ENCODE measurements at regions not wholly inside any gene's neighbourhood (a gene's known extent, or its start where the extent isn't known, plus 50 kb on each side); places are given as distances from the start of the nearest gene placed in this dataset.
"Not testable (repeated sequence)": the region's sequence is repeated elsewhere in the genome, so short reads cannot be mapped to it uniquely, and the experiment has no call there.

- no peak for DNase-seq (ENCODE audit: low read depth in 4 of 4, low spot score in 3 of 4)
Observed at GRCh38 chr5:159800131-159800840, 116.0 kb upstream of the ADRA1B start.

DNA sequence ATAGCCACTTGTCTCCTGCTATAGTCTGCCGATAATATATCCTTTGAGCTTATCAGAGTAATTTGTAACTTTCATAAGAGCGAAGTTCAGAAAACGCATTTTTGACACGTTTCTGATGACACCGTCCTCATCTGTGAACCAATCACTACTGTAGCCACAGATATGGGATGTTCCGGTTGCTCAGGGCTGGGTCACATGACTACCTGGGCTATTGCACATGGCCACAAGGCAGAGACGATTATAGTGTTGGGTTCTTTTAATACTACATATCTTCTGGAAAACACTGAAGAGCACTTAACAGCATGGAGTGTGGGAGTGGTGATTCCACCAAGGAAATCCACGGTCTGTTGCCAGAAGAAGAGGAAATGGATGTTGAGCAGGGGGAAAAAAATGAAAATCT, 115.0 kb upstream of the ADRA1B start:
- no peak for DNase-seq (ENCODE audit: low read depth in 4 of 4, low spot score in 3 of 4)

DNA sequence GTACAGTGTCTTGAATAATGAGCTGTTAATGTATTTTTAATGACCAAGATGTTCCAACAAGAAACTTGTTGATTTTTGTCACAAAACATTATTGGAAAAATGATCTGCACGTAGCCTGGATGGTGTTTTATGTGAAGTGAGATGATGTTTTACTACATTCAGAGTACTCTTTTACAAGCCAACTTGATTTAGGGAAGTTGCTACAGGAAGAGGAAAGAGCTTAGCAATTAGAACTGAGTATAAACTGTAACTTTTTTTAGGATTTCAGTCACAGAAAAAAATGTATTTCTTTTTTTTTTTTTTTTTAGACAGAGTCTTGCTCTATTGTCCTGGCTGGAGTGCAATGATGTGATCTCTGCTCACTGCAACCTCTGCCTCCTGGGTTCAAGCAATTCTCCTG, 113.6 kb upstream of the ADRA1B start:
- no peak for DNase-seq (ENCODE audit: low read depth in 4 of 4, low spot score in 3 of 4)

- no peak for DNase-seq (ENCODE audit: low read depth in 4 of 4, low spot score in 3 of 4)
Observed at GRCh38 chr5:159804121-159804520, 112.2 kb upstream of the ADRA1B start.

- no peak for DNase-seq (ENCODE audit: low read depth in 4 of 4, low spot score in 3 of 4)
Observed at GRCh38 chr5:159805021-159805420, 111.3 kb upstream of the ADRA1B start.

DNA sequence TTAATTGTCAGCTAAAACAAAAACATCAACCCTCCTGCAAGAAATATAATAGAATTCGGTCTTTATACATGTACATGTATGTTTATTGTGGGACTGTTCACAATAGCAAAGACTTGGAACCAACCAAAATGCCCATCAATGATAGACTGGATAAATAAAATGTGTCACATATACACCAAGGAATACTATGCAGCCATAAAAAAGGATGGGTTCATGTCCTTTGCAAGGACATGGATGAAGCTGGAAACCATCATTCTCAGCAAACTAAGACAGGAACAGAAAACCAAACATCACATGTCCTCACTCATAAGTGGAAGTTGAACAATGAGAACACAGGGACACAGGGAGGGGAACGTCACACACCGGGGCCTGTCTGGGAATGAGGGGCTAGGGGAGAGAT, 109.1 kb upstream of the ADRA1B start:
- not testable (repeated sequence) for DNase-seq (ENCODE audit: low read depth in 4 of 4, low spot score in 3 of 4)

- DNase-seq (ENCODE audit: low read depth in 4 of 4, low spot score in 3 of 4): no peak
Observed at GRCh38 chr5:159807586-159807985, 108.7 kb upstream of the ADRA1B start.

DNA sequence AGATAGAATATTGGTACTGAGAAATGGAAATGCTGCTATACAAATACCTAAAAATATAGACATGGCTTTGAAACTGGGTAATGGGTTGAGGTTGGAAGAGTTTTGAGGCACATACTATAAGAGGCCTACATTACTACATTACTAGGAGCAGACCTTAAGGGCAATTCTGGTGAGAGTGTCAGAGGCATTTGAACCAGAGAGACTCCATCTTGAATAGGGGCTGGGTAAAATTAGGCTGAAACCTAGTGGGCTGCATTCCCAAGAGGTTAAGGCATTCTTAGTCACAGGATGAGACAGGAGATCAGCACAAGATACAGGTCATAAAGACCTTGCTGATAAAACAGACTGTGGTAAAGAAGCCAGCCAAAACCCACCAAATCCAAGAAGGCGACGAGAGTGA, 104.6 kb upstream of the ADRA1B start:
- no peak for DNase-seq (ENCODE audit: low read depth in 4 of 4, low spot score in 3 of 4)

GRCh38 chr5:159812759-159813158, 103.5 kb upstream of the ADRA1B start:
- not testable (repeated sequence) for DNase-seq (ENCODE audit: low read depth in 4 of 4, low spot score in 3 of 4)

DNA sequence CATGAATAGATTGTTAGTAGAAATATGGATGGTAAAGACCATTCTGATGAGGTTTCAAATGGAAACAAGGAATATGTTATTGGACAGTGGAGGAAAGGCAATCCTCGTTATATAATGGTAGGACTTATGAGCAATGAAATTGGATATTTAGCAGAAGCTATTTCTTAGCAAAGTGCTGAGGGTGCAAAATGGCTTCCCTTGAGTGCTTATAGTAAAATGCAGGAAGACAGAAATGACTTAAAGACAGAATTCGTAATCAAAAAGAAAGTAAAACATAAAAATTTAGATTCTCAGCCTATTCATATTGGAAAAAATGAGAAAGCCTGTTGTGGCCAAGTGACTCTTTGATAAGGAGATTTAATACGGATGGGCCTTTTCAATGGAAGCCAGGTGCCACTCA, 102.1 kb upstream of the ADRA1B start:
- no peak for DNase-seq (ENCODE audit: low read depth in 4 of 4, low spot score in 3 of 4)

DNA sequence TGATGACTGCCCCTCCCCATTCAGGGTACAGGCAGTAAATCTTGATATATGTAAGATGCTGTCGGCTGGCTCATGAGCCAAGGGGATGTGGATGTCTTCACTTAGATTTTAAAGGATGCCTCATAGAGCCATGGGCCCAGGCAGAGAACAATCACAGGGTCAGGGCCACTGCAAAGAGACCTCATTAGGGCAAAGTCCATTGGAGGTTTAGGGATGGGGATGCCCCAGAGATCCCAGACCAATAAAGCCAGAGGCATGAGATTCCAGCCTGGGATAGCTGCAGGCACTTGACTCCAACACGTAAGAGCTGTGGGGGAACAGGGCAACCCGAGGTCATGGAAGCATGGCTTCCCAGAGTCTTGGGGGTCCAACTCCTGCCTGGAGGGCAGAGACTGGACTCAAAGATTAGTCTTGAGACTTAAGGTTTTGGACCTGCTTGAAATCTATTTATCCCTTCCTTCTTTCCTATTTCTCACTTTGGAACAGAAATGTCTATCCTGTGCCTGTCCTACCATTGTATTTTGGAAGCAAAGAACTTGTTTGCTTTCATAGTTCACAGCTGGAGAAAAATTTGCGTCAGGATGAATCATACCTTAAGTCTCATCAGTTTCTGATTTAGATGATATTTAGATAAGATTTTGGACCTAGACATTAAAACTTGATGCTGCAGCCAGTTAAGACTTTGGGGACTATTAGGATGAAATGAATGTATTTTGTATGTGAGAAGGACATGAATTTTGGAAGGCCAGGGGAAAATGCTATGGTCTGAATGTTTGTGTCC, 101.3 kb upstream of the ADRA1B start:
- no peak for DNase-seq (ENCODE audit: low read depth in 4 of 4, low spot score in 3 of 4)

DNA sequence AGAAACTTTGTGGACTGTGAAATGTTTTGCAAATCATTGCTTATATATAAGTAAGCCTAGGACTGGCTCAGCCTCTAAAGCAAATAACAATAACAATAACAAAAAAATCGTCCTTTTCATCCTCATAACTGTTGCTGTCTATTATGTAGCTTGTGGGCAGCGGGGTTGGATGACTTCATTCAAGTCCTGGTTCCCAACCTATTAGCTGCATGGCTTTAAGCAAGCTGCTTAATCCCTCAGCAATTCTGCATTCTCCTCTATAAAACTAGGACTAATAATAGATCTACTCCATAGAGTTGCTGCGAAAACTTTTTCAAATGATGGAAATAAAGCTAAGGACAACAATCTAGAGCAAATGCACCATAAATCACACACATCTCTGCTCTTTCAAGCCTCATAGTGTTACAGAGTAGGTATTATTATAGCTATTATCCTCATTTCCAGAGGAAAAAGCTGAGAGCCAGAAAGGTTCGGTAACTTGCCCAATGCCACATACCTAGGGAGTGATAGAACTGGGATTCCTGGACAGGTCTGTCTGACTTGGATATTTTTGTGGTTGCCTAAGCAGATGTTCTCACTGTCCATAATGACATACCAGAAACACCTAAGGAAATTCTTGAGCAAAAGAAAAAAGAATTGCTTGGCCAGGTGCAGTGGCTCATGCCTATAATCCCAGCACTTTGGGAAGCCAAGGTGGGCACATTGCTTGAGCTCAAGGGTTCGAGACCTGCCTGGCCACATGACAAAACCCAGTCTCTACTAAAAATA, 98.8 kb upstream of the ADRA1B start:
- DNase-seq (ENCODE audit: low read depth in 4 of 4, low spot score in 3 of 4): no peak

GRCh38 chr5:159819591-159820411, 96.5 kb upstream of the ADRA1B start:
- peak; percentile 44 to 61 (median 52) for DNase-seq (ENCODE audit: low read depth in 4 of 4, low spot score in 3 of 4)

DNA sequence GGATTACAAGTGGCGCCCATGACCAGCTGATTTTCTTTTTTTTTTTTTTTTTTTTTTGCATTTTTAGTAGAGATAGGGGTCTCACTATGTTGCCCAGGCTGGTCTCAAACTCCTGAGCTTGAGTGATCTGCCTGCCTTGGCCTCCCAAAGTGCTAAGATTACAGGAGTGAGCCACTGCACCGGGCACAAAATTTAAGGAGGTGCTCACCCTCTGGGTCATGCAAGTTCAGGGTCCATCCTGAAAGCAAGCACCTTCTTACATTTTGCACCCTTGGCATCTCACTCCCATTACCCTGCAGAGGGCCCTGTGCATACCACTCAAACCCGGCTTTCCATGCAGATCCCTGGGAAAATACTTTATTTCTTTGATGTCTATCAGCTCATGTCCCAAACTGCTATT, 95.6 kb upstream of the ADRA1B start:
- no peak for DNase-seq (ENCODE audit: low read depth in 4 of 4, low spot score in 3 of 4)

- no peak for DNase-seq (ENCODE audit: low read depth in 4 of 4, low spot score in 3 of 4)
Observed at GRCh38 chr5:159821461-159821940, 94.8 kb upstream of the ADRA1B start.

GRCh38 chr5:159824188-159825161, 91.8 kb upstream of the ADRA1B start:
- DNase-seq (ENCODE audit: low read depth in 4 of 4, low spot score in 3 of 4): no peak

- DNase-seq (ENCODE audit: low read depth in 4 of 4, low spot score in 3 of 4): no peak
Observed at GRCh38 chr5:159825551-159826051, 90.7 kb upstream of the ADRA1B start.

- no peak for DNase-seq (ENCODE audit: low read depth in 4 of 4, low spot score in 3 of 4)
Observed at GRCh38 chr5:159826351-159827214, 89.7 kb upstream of the ADRA1B start.
